Peyer's patch (tissue), 4 donors: ENCODE measurements at regions not wholly inside any gene's neighbourhood (a gene's known extent, or its start where the extent isn't known, plus 50 kb on each side); places are given as distances from the start of the nearest gene placed in this dataset.
"Not testable (repeated sequence)": the region's sequence is repeated elsewhere in the genome, so short reads cannot be mapped to it uniquely, and the experiment has no call there.

Experiments used
- DNase-seq, 3 donors: peaks; one replicate each; pipeline ENCODE4 v3.0.0-alpha.2; 2017 to 2019
- H3K27ac ChIP-seq, 4 donors: fragments of 200-600 bp; sonication (generic); one replicate each; pipeline ENCODE4 v1.5.1; 2016 to 2019
- H3K27me3 ChIP-seq, 2 donors: fragments of 200-600 bp; sonication (generic); one replicate each; pipeline ENCODE4 v1.5.1; 2019
- H3K36me3 ChIP-seq, 3 donors: fragments of 200-600 bp; sonication (generic); one replicate each; pipeline ENCODE4 v1.5.1; 2016 to 2019
- H3K4me1 ChIP-seq, 4 donors: fragments of 200-600 bp; sonication (generic); one replicate each; pipeline ENCODE4 v1.5.1; 2016 to 2019
- H3K4me3 ChIP-seq, 4 donors: fragments of 200-600 bp; sonication (generic); 1 replicate in 3 of 4; 2 replicates in 1 of 4; pipeline ENCODE4 v1.5.1; 2016 to 2019; ENCODE audit warnings: mild to moderate bottlenecking in 1 of 4
- H3K9me3 ChIP-seq, 4 donors: fragments of 200-600 bp; sonication (generic); one replicate each; pipeline ENCODE4 v1.5.1; 2016 to 2019; ENCODE audit warnings: mild to moderate bottlenecking in 1 of 4
- POLR2A ChIP-seq, 2 donors: fragments of 450-650 bp; IDR thresholded peaks; one replicate each; pipeline ENCODE4 v1.5.1; 2017; ENCODE audit warnings: antibody characterized with exemption in 2 of 2, mild to moderate bottlenecking in 2 of 2, moderate library complexity in 2 of 2
- TF ChIP-seq, protein P1 (sequence below), 6 experiments: fragments of 450-650 bp in 4 of 6; fragments of 200-600 bp in 2 of 6; sonication (generic) in 1 of 6; IDR thresholded peaks; one replicate each; pipeline ENCODE4 v1.5.1; 2017 to 2019; ENCODE audit warnings: antibody characterized with exemption in 6 of 6, mild to moderate bottlenecking in 3 of 6, moderate library complexity in 1 of 6

- not testable (repeated sequence) for H3K4me1 ChIP-seq, H3K36me3 ChIP-seq, H3K27ac ChIP-seq, H3K27me3 ChIP-seq, H3K9me3 ChIP-seq, H3K4me3 ChIP-seq
- DNase-seq, result peak; percentile 58 to 84 (median 70)
- TF ChIP-seq, protein P1, sequence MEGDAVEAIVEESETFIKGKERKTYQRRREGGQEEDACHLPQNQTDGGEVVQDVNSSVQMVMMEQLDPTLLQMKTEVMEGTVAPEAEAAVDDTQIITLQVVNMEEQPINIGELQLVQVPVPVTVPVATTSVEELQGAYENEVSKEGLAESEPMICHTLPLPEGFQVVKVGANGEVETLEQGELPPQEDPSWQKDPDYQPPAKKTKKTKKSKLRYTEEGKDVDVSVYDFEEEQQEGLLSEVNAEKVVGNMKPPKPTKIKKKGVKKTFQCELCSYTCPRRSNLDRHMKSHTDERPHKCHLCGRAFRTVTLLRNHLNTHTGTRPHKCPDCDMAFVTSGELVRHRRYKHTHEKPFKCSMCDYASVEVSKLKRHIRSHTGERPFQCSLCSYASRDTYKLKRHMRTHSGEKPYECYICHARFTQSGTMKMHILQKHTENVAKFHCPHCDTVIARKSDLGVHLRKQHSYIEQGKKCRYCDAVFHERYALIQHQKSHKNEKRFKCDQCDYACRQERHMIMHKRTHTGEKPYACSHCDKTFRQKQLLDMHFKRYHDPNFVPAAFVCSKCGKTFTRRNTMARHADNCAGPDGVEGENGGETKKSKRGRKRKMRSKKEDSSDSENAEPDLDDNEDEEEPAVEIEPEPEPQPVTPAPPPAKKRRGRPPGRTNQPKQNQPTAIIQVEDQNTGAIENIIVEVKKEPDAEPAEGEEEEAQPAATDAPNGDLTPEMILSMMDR (IDR thresholded peaks at IDR 0.05), result peak in 3 of 6 experiments; percentile 46 to 62 (median 53)
Measured at GRCh38 chr14:106626942-106627588, 1100.7 kb downstream of the TMEM121 start.

DNA sequence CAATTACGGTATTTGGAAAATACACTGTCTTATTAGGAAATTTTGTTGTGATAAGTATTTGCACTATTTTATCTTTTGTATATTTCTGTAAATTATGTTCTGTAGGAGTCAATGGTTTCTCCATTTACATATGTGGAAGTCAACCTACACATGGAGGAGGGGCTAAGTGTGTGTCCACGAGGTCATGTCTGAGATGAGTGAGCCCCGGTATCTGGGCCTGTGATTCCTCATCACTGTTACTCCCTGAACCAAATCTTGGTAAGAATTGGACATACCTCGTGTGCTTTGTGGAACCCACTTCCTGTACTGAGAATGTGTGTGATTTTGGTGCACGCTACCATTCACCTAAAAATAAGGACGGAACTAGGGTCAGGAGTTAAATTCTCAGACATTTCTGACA is 1105.5 kb downstream of the TMEM121 start:
- Histone ChIP-seq H3K9me3 (no peaks in the 10 kb centered on the region), H3K27ac (no peak overlapping the region), H3K36me3 (no peaks in the 10 kb centered on the region), H3K4me3 (no peak overlapping the region), H3K4me1 (no peaks in the 10 kb centered on the region), H3K27me3 (no peaks in the 10 kb centered on the region)
- no peak for TF ChIP-seq POLR2A (IDR thresholded peaks at IDR 0.05)
- TF ChIP-seq, protein P1 (IDR thresholded peaks at IDR 0.05), result no peak
- no peak for DNase-seq

DNA sequence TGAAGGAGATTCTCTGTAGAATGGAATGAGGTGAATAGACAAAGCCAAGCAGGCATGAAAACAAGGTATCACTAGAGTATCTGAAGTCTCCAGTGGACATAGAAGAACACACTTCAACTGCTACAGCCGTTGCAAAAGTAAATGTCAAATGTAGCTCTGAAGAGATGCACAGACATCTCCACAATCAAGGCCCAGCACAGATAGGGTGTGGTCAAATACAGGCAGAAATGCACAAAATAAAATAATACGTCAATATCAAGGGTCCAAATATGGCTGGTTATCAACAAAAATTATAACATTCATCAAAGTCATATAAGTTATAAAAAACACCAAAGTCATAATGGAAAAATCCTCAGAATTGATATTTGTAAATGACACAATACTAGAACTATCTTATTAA is 1107.3 kb downstream of the TMEM121 start:
- H3K36me3 ChIP-seq, result no peaks in the 10 kb centered on the region
- H3K4me3 ChIP-seq, result no peak overlapping the region
- DNase-seq, result no peak
- H3K27ac ChIP-seq, result no peak overlapping the region
- H3K27me3 ChIP-seq, result no peaks in the 10 kb centered on the region
- no peaks in the 10 kb centered on the region for H3K9me3 ChIP-seq
- H3K4me1 ChIP-seq, result no peaks in the 10 kb centered on the region
- TF ChIP-seq, protein P1 (IDR thresholded peaks at IDR 0.05), result no peak
- no peak for TF ChIP-seq POLR2A (IDR thresholded peaks at IDR 0.05)

GRCh38 chr14:106635569-106635968 is 1109.2 kb downstream of the TMEM121 start:
- H3K27me3 ChIP-seq, result no peaks in the 10 kb centered on the region
- H3K9me3 ChIP-seq, result no peaks in the 10 kb centered on the region
- DNase-seq, result no peak
- no peaks in the 10 kb centered on the region for H3K4me1 ChIP-seq
- TF ChIP-seq POLR2A (IDR thresholded peaks at IDR 0.05), result no peak
- TF ChIP-seq, protein P1 (IDR thresholded peaks at IDR 0.05), result no peak
- no peak overlapping the region for H3K4me3 ChIP-seq
- H3K27ac ChIP-seq, result no peak overlapping the region
- no peaks in the 10 kb centered on the region for H3K36me3 ChIP-seq

DNA sequence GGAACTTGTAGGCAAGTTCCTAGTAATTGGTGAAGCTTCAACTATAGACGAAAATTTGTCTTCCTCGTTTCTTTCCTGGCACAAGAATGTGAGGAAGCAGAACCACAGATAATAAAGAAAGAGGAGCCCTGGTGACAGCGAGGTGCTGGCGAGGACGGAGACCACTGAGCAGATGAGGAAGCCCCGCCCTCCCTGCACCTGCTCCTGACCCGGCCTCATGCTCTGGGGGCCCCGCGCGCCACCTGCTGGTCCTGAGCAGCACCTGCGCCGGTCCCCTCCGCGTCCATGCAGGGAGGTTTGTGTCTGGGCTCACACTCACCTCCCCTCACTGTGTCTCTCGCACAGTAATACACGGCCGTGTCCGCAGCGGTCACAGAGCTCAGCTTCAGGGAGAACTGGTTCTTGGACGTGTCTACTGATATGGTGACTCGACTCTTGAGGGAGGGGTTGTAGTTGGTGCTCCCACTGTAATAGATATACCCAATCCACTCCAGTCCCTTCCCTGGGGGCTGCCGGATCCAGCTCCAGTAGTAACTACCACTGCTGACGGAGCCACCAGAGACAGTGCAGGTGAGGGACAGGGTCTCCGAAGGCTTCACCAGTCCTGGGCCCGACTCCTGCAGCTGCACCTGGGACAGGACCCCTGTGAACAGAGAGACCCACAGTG is 1112.5 kb downstream of the TMEM121 start:
- TF ChIP-seq, protein P1 (IDR thresholded peaks at IDR 0.05), result peak in 2 of 6 experiments; percentile 39
- not testable (repeated sequence) for H3K4me1 ChIP-seq

More for the DNA sequence above, 1112.5 kb downstream of the TMEM121 start:
- not testable (repeated sequence) for H3K27me3 ChIP-seq, H3K4me3 ChIP-seq, H3K36me3 ChIP-seq, H3K9me3 ChIP-seq, H3K27ac ChIP-seq
- peak; percentile 23 to 82 (median 59) for DNase-seq
